ENCODE measurements at regions not wholly inside any gene's neighbourhood (a gene's known extent, or its start where the extent isn't known, plus 50 kb on each side); places are given as distances from the start of the nearest gene placed in this dataset.
"Not testable (repeated sequence)": the region's sequence is repeated elsewhere in the genome, so short reads cannot be mapped to it uniquely, and the experiment has no call there.

DNA sequence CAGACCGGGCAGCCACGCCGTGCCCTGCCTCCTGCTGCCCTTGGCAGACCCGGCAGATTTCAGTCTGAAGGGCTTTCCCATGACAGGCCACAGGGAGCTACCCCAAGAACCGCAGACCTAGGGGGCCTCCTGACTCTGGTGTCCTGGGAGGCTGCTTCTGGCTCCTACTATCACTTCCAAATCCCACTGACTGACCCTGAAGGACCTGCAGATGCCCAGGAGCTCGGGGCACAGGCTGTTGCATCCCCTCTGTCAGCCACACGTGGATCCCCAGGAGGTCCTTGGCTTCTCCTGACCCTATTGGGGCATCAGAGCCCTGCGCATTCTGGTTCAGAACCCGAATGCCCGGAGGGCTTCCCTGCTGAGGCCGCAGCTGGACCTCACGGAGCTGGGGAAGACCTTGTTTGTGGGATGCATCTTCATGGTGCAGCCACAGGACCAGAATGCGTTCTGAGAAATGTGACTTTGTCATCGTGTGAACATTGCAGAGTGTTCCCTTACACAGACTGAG is 81.3 kb upstream of the IRX4 start:
- H3K9me3 Mint-ChIP-seq, result no peaks in the 10 kb centered on the region
- H3K36me3 Mint-ChIP-seq (ENCODE audit: low read depth), result no peaks in the 10 kb centered on the region
- ATAC-seq (no peak), DNase-seq (no peak)
- H3K27me3 Mint-ChIP-seq, result peaks cover 14% of the 10 kb centered on the region
- H3K4me3 Mint-ChIP-seq, result no peak overlapping the region
- H3K4me1 Mint-ChIP-seq, result no peaks in the 10 kb centered on the region
- H3K27ac Mint-ChIP-seq, result no peak overlapping the region

DNA sequence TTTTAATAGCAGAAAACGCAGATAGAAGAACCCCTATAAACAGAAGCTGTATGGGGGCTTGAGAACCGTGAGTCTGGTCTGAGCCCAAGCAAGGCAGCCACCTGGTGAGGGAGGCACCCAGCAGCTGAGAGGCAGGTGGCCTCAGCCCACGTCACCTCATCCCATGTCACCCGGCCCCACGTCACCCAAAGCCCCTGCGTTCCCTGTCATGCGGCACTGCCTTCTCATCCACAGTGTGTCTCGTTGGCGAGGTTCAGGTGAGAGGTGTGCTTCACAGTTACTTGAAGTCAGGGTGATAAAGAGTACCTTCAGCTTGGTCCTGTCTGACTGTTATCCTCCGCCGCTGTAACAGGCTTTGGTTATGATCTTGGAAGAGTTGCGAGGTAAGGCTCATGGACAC is 80.6 kb upstream of the IRX4 start:
- Mint-ChIP-seq H3K9me3 (no peaks in the 10 kb centered on the region), H3K36me3 (ENCODE audit: low read depth) (no peaks in the 10 kb centered on the region), H3K4me3 (no peak overlapping the region), H3K27me3 (peaks cover 14% of the 10 kb centered on the region), H3K4me1 (no peaks in the 10 kb centered on the region), H3K27ac (no peak overlapping the region)
- DNase-seq, result no peak
- ATAC-seq, result no peak

DNA sequence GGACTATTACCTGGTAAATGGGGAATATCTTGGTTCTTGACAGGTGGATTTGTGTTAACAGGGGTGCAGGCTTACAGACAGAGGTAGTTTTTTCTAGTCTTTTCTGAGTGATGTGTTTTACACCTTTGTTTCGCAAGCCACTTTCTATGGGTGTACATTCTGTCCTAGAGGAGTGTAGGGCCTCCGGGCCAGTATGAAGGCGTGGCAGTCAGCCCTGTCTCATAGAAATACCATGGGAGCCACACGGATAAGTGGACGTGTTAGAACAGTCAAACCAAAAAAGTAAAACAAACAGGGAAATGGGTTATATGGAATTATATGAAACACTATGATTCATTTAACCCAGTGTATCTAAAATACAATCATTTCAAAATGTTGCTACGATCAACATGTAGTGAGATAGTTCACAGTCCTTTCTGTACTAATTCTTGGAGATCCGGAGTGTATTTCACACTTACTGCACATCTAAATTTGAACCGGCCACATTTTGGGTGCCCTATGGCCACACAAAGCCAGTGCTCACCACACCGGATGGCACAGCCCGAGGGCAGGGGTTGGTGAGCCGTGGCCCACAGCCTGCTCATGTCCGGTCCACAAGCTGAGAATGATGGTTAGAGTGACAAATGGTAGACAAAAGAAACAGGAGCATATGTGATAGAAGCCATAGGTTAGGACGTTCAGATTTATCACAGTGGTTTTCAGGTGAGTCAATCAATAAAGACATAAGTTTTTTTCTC is 80.1 kb upstream of the IRX4 start:
- Mint-ChIP-seq H3K36me3 (ENCODE audit: low read depth) (no peaks in the 10 kb centered on the region), H3K4me1 (no peaks in the 10 kb centered on the region), H3K27ac (no peak overlapping the region), H3K27me3 (peaks cover 14% of the 10 kb centered on the region), H3K4me3 (no peak overlapping the region), H3K9me3 (no peaks in the 10 kb centered on the region)
- DNase-seq (no peak), ATAC-seq (no peak)

DNA sequence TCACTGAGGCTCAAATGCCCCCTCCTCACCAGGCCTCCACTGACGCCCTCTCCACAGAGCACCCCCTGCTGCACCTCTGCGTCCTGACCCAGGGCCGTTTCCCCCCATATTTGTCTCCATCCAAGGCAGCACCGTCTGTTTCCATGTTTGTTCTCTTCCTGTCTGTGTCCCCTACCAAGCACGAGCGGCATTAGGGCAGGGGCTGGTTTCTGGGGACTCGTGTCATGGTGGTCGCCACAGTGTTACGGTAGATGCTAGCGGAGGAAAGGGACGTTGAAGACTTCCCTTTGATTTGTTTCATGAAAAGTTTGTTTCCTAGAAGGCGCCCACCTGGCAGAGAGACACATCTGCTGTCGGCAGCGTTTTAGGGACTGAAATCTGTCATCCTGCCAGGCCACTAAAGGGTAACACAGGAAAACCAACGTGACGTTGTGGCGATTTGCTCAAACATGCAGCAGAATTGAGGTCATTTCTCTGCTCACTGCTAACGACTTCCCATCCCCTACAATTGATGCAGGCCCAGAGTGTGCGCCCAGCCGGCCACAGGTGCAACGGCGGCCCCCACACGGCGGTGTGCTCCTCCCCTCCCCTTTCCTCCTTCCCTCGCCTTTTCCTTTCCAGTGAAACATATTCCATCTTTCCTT is 79.3 kb upstream of the IRX4 start:
- no peaks in the 10 kb centered on the region for H3K9me3 Mint-ChIP-seq
- no peaks in the 10 kb centered on the region for H3K4me1 Mint-ChIP-seq
- H3K27ac Mint-ChIP-seq, result no peak overlapping the region
- peaks cover 14% of the 10 kb centered on the region for H3K27me3 Mint-ChIP-seq
- H3K36me3 Mint-ChIP-seq (ENCODE audit: low read depth), result no peaks in the 10 kb centered on the region
- DNase-seq, result no peak
- ATAC-seq, result no peak
- no peak overlapping the region for H3K4me3 Mint-ChIP-seq

DNA sequence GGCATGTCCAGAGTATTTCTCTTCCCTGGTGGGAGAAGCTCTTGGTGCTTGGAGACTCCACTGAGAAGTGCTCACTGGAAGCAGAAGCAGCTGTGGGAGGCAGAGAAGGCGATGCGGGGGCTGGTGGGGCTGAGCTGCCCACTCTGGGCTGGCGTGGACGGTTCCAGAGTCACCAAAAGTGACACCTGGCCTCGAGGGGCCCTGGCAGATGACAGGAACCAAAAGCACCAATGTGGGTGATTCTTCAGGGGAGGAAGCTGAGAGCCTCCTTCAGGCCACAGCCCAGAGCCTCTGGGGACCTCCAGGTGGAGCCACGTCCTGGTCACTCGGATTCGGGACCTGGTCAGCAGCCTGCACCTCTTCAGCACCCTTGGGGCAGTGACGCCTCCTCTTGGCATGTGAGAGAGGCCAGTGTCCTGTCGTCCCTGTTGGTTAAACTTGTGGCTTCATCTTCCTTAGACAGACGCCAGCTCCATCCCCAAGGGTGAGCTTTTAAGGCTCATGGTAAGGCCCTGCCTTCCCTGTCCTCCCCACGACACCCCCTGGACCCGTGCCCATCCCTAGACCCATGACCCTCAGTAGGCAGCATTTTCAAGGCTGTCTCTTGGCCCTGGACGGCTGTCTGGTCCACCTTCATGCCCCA is 78.7 kb upstream of the IRX4 start:
- H3K27me3 Mint-ChIP-seq, result peaks cover 14% of the 10 kb centered on the region
- no peak overlapping the region for H3K27ac Mint-ChIP-seq

DNA sequence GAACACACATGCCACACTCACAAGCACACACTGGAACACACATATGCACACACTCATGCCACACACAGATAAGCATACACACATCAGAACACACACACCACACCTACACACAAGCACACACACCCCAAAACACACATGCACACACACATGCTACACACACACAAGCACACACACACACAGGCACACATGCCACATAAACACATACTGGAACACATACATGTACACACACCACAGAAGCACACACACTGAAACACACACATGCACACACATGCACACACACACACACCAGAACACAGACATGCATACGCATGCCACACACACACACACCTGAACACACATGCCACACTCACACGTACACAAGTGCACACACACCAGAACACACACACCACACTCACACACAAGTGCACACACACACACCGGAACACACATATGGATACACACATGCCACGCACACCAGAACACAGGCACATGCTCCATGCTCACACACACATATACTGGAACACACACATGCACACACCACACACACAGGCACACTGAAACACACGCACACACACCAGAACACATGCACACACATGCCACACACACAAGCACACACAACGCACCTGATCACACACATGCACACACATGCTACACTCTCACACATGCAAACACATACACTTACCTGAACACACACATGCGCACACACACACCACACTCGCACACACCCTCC is 78.0 kb upstream of the IRX4 start:
- Mint-ChIP-seq H3K9me3 (no peaks in the 10 kb centered on the region), H3K27ac (no peak overlapping the region), H3K4me1 (no peaks in the 10 kb centered on the region), H3K27me3 (peaks cover 9% of the 10 kb centered on the region), H3K36me3 (ENCODE audit: low read depth) (no peaks in the 10 kb centered on the region), H3K4me3 (no peak overlapping the region)
- ATAC-seq (no peak), DNase-seq (no peak)

More for the DNA sequence above, 78.7 kb upstream of the IRX4 start:
- Mint-ChIP-seq H3K4me1 (no peaks in the 10 kb centered on the region), H3K9me3 (no peaks in the 10 kb centered on the region), H3K4me3 (no peak overlapping the region), H3K36me3 (ENCODE audit: low read depth) (no peaks in the 10 kb centered on the region)
- DNase-seq (no peak), ATAC-seq (no peak)

DNA sequence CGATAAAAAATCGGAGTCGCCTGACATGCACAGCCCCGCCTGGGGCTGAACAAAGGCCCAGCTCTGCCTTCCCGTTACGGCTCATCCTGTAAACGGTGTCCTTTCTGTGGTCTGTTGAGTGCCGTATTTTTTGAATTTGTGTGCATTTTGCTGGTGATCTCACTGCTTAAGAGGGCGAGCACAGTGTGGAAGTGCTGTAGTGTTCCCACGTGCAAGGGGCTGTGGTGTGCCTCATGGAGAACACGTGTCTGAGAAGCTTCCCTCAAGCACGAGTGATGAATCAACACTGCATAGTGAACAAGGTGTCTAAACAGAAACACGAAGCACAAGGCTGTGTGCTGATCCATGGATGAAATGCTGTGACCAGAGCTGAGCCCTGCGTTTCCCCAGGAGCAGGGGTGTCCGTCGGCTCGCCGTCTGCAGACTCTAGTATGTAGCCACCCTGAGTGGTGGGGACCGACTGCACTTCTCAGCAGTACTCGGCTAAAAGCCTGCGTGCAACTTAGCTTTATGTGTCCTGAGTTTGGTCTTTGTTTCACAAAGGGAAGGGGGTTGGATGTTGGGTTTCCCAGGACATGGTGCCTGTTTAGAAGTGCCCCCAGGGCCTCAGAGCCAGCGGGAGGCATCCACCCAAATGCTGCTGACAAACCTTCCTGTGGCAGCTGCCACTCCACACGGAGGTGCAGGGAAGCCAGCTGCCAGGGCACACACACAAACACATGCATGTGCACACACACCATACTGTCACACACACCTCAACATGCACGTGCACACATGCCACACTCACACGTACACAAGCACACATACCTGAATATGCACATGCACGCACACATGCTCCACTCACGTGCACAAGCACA is 77.2 kb upstream of the IRX4 start:
- ATAC-seq (no peak), DNase-seq (no peak)
- H3K9me3 Mint-ChIP-seq, result no peaks in the 10 kb centered on the region
- H3K4me1 Mint-ChIP-seq, result no peaks in the 10 kb centered on the region
- H3K27ac Mint-ChIP-seq, result no peak overlapping the region
- H3K36me3 Mint-ChIP-seq (ENCODE audit: low read depth), result no peaks in the 10 kb centered on the region
- no peak overlapping the region for H3K4me3 Mint-ChIP-seq
- peaks cover 7% of the 10 kb centered on the region for H3K27me3 Mint-ChIP-seq

DNA sequence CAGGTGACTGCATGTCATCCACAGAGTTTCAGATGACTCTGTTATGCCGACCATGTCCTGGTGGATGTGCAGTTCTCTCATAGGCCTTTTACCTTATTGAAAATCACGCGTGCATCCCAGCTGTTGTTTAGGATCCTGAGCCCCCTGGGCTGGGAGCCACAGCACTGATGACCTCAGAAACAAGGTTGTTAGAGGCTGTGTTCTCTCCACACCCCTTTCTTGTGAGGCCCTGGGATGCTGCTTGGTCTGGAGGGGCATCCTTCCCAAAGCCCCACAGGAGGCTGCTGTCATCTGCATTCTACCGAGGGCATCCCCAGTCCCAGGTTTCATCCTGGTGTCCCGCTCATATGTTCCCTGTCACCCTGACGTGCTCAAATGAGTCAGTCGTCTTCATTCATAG is 76.5 kb upstream of the IRX4 start:
- no peaks in the 10 kb centered on the region for H3K4me1 Mint-ChIP-seq

DNA sequence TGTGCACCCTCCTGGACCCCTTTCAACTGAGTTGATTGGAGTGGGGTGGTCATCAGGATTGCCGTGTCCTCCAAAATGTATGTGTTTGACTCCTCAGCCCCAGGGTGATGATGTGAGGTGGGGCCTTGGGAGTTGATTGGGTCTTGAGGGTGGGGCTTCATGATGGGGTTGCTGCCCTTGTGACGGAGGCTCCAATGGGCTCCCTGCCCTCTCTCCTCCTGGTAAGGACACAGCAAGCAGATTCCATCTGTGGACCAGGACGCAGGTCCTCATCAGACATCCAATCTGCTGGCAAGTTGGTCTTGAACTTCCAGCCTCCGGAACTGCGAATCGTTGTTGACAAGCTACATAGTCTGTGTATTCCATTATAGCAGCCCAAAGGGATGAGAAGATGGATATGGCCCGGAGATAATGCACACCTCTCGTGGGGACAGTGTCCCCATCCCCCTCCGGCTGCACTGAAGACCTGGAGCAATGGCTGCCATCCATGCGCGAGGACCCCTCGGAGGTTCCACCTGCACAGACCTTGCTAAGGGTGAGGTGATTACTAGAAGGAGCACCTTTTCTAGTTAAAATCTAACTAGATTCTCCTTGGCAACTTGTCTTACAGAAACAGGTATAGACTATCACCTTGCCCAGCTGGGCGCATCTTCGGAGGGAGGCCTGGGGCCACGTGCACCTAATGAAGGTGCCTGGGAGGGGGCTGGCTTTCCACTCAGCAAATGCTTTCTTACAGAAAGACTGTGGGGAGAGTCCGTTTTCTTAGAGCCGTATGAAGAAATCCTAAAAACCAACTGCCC is 75.7 kb upstream of the IRX4 start:
- DNase-seq (no peak), ATAC-seq (no peak)

More for the DNA sequence above, 76.5 kb upstream of the IRX4 start:
- Mint-ChIP-seq H3K27ac (no peak overlapping the region), H3K9me3 (no peaks in the 10 kb centered on the region), H3K4me3 (no peak overlapping the region), H3K36me3 (ENCODE audit: low read depth) (no peaks in the 10 kb centered on the region), H3K27me3 (peaks cover 9% of the 10 kb centered on the region)
- DNase-seq (no peak), ATAC-seq (no peak)

DNA sequence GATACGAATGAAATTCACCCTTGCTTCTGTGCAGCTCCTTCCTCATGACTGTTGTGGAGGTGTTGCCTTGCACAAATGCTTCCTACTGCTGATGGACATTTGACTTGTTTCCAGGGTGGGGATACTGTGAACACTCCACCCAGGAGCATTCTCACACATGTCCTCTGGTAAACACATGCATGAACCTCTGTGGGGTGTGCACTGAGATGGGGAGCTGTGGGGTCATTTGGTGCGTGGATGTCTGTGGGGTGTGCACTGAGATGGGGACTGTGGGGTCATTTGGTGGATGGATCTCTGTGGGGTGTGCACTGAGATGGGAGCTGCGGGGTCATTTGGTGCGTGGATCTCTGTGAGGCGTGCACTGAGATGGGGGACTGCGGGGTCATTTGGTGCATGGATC is 72.9 kb upstream of the IRX4 start:
- H3K27me3 Mint-ChIP-seq, result peaks cover 14% of the 10 kb centered on the region
- no peaks in the 10 kb centered on the region for H3K36me3 Mint-ChIP-seq (ENCODE audit: low read depth)

More for the DNA sequence above, 75.7 kb upstream of the IRX4 start:
- Mint-ChIP-seq H3K36me3 (ENCODE audit: low read depth) (no peaks in the 10 kb centered on the region), H3K27me3 (peaks cover 8% of the 10 kb centered on the region), H3K4me1 (no peaks in the 10 kb centered on the region), H3K27ac (no peak overlapping the region), H3K4me3 (no peak overlapping the region), H3K9me3 (no peaks in the 10 kb centered on the region)

DNA sequence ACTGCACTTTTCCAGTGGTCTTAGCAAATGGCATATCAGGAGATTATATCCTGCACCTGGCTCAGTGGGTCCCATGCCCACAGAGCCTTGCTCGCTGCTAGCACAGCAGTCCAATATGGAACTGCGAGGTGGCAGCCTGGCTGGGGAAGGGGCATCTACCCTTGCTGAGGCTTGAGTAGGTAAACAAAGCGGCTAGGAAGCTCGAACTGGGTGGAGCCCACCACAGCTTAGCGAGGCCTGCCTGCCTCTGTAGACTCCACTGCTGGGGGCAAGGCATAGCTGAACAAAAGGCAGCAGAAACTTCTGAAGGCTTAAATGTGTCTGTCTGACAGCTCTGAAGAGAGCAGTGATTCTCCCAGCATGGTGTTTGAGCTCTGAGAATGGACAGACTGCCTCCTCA is 71.0 kb upstream of the IRX4 start:
- H3K4me3 Mint-ChIP-seq; H3K36me3 Mint-ChIP-seq (ENCODE audit: low read depth); DNase-seq; H3K4me1 Mint-ChIP-seq; ATAC-seq; H3K27ac Mint-ChIP-seq; H3K9me3 Mint-ChIP-seq: not testable (repeated sequence)
- peaks cover 15% of the 10 kb centered on the region for H3K27me3 Mint-ChIP-seq

More for the DNA sequence above, 72.9 kb upstream of the IRX4 start:
- Mint-ChIP-seq H3K4me1 (no peaks in the 10 kb centered on the region), H3K27ac (no peak overlapping the region), H3K4me3 (no peak overlapping the region), H3K9me3 (no peaks in the 10 kb centered on the region)
- ATAC-seq (no peak), DNase-seq (no peak)

DNA sequence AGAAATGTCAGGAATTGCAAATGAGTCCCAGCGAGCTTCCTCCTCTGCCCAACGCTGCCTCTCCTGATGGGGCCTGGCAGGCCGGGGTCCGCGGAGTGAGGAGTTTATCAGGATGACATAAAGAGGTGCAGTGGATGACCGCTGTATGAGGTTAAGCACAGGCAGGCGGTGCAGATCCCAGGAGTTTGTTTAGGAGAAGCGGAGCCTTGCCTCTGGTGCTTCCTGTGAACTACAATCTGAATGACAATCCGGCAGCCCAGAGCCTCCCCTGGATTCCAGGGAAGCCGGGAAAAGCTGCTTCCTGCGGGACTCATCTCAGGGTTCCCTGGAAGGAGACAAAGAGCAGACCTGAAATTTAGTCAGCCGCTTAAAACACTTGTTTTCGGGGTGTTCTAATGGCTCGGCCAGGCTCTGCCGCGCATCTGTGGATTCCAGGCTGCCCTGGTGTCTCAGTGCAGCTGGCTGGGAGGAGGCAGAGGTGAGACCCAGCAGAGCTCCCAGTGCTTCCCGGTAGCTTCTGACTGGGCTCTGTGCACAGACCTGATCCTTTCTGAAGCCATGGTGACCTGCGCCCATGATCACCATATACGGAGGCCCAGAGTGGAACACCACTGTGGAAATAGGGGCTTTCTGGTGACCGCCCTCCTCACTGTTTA is 69.8 kb upstream of the IRX4 start:
- Mint-ChIP-seq H3K4me1 (no peaks in the 10 kb centered on the region), H3K27ac (no peak overlapping the region), H3K4me3 (no peak overlapping the region), H3K9me3 (no peaks in the 10 kb centered on the region), H3K36me3 (ENCODE audit: low read depth) (no peaks in the 10 kb centered on the region), H3K27me3 (peaks cover 20% of the 10 kb centered on the region)
- ATAC-seq (no peak), DNase-seq (no peak)

DNA sequence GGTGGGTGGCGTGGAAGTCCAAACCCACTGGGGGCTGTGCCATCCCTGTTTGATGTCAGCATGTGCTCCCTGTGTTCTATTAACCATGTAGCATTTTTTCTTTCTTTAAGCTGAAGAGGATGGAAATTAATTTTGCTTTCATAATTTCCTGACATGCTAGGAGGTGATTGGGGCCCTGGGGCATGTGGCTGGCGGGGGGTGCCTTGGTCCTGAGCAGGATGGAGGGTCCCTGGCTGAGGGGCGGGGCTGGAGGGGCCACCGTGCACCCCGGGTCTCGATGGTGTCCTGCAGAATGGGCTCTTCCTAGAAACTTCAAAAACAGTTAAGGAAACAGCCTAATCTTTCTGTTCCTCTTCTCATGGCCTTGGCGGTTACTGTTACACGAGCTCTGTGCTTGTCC is 69.3 kb upstream of the IRX4 start:
- DNase-seq (no peak), ATAC-seq (no peak)
- Mint-ChIP-seq H3K4me3 (no peak overlapping the region), H3K4me1 (no peaks in the 10 kb centered on the region), H3K27ac (no peak overlapping the region), H3K36me3 (ENCODE audit: low read depth) (no peaks in the 10 kb centered on the region), H3K9me3 (no peaks in the 10 kb centered on the region), H3K27me3 (peaks cover 20% of the 10 kb centered on the region)
